ENCODE measurements at regions not wholly inside any gene's neighbourhood (a gene's known extent, or its start where the extent isn't known, plus 50 kb on each side); places are given as distances from the start of the nearest gene placed in this dataset.
"Not testable (repeated sequence)": the region's sequence is repeated elsewhere in the genome, so short reads cannot be mapped to it uniquely, and the experiment has no call there.

GRCh38 chr9:12980085-12980851 lies 205.4 kb downstream of the LURAP1L start:
- in situ Hi-C loops (cut with HindIII; ENCODE audit: low sequenced_read_pairs), result no loop called here

- in situ Hi-C loops (cut with HindIII; ENCODE audit: low sequenced_read_pairs), result no loop called here
Observed at GRCh38 chr9:12988258-12988657, 213.4 kb downstream of the LURAP1L start.

DNA sequence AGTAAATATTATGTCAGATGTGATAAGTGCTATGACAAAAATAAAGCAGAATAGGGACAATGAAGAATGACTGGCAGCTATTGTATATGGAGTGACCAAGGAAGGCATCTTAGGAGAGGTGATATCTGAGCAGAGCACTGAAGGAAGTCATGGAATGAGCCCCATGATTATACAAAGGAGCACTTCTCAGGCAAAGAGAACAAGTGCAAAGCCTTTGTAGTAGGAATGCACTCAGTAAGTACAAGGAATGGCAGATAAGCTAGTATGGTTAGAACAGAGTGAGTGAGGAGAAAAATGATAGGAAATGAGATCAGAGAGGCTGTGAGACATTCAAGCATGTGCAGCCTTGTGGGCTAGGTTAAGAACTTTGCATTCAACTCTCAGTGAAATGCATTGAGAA lies 214.8 kb downstream of the LURAP1L start:
- in situ Hi-C loops (cut with HindIII; ENCODE audit: low sequenced_read_pairs), result no loop called here

GRCh38 chr9:12993466-12993865 lies 218.6 kb downstream of the LURAP1L start:
- in situ Hi-C loops (cut with HindIII; ENCODE audit: low sequenced_read_pairs), result no loop called here

DNA sequence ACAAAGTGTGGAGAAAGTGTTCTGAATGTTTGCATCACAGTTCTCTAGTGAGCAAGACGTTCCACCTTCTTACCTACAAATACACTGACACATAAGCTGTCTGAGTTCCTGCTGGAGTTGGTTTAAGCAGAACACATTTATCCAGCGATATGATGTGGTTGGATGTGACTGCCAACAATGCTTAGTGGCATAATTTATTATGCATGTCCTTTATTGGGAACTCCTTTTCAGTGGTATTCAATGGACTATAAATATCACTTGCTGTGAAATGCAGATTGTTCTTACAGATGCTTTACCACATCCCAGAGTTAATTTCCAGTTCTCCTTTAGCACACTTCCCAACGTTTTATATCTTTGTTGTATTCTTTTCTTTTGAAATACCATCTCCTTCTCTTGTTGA lies 222.2 kb downstream of the LURAP1L start:
- in situ Hi-C loops (cut with HindIII; ENCODE audit: low sequenced_read_pairs), result no loop called here

DNA sequence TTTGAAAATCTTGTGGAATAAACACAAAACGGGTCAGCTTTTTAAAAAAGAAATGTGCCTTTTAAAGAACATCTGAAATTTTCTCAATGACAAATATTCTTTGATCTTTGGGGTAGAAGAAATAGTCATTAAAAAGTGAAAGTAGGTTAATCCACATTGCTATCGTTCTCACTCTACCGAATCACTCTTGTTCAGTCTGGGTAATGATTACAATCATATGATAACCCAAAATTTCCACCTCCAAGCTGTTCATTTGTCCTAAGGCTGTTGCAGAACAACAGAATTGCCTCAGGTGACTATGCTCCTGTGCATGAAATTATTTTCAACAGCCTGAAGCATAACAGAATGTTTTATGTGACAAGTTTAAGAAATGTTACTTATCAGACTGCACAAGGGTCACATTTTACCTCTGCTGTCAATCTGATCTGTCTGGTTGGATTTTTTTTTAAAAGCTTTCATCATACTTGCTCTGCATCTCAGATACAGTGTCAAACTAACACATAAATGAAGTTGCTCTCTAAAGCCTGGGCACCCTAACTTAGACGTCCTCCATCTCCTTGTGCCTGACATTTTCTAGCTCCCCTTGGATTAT lies 227.3 kb downstream of the LURAP1L start:
- in situ Hi-C loops (cut with HindIII; ENCODE audit: low sequenced_read_pairs), result no loop called here

GRCh38 chr9:13002740-13003139 lies 227.9 kb downstream of the LURAP1L start:
- in situ Hi-C loops (cut with HindIII; ENCODE audit: low sequenced_read_pairs), result no loop called here

- in situ Hi-C loops (cut with HindIII; ENCODE audit: low sequenced_read_pairs), result no loop called here
Observed at GRCh38 chr9:13009871-13010270, 235.1 kb downstream of the LURAP1L start.

DNA sequence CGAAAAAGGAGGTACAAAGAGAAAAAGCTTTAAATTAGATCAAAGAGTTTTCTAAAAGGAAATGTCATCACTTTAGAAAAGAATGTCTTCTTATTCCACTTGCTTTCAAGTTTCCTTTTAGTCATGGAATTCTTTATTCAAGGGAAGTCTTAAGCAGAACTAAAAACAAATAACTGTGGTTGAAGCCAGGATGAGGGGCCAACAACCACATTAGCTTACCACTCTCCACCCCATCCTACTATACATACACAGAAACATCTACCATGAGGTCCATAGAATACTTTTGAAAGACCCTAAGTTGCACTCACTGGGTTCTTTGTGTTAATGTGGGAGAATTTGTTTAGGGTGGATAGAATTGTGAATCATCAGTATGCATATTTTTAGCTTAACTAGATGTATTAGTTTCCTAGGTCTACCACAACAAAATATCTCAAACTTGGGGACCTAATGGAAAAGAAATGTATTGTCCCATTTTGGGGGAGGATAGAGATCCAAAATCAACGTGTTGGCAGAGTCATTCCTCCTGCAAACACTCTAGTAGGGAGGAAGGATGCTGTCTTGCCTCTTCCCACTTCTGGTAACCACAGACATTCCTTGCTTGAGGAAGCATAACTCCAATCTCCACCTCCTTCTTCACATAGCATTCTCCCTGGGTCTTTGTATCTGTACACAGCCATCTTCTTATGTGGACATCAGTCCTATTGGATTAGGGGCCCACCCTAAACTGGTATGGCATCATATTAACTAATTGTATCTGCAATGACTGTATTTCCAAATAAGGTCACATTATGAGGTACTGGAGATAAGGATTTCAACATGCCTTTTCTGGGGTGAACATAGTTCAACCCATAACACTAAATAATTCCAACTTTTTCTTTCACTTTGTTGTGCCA lies 239.4 kb downstream of the LURAP1L start:
- in situ Hi-C loops (cut with HindIII; ENCODE audit: low sequenced_read_pairs), result no loop called here

DNA sequence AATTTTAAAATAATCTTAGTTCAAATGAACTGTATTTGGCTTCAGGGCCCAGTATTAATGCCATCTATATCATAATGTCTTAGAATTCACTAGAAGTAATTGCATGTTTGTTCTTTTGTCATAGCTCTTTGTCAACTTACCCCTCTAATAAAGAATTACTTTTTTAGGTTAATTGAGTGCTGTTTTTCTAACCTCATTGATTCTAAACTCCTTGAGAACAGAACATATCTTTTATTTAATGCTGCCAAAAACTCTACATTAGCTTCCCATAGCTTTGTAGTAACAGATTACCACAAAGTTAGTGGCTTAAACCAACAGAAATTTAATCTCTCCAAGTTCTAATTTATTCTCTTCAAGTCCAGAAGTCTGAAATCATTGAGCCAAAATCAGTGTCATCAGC lies 242.4 kb downstream of the LURAP1L start:
- in situ Hi-C loops (cut with HindIII; ENCODE audit: low sequenced_read_pairs), result no loop called here

GRCh38 chr9:13020146-13021040 lies 245.6 kb downstream of the LURAP1L start:
- in situ Hi-C loops (cut with HindIII; ENCODE audit: low sequenced_read_pairs), result no loop called here

DNA sequence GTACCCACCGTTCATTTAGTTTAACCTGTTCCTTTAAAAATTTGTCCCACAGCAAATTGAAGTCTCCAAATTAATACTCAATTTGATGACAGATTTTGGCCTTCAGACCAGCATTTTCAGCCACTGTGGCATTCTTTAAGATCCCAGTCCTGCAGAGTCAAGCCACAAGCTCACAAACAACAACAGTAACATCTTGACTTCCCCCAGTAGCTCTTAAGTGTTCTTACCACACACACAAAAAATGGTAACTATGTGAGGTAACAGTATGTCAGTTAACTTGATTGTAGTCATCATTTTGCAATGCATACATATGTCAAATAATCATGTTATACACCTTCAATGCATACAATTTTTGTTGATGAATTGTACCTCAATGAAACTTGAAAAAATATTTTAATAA lies 247.9 kb downstream of the LURAP1L start:
- in situ Hi-C loops (cut with HindIII; ENCODE audit: low sequenced_read_pairs), result no loop called here

DNA sequence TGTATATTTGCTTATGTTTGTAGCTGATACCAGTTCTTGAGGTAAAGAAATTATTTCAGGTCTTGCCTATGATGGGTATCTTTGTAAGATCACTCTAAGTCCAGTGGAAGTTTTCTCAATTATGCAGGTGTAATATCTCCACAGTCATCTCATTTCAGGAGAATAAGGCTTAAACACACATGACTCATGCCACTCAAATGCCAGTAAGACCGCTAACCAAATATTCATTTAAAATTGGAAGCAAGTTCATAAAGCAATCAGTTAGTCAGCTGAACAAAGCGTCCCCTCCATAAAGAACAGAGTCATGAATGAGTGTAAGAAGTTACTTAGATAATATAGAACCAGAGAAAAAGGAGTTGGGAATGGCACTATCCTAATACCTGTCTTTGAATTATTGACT lies 248.7 kb downstream of the LURAP1L start:
- in situ Hi-C loops (cut with HindIII; ENCODE audit: low sequenced_read_pairs), result no loop called here

DNA sequence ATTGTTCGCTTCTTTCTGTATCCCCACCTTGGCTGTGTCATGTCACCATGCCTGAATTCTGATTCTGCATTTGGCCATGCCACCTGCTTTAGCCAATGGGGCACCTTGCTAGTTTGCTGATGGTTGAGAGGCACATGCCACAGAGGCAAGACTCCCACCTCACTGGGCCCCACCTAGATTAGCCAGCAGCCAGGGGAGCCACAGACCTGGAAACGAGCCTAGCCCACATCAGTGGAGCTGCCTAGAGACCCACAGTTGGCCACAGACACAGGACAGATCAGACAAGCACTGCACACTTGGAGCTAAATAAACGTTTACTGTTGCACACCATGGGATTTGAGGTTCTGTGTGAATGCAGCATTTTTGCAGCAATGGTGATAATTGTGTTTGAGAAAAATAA lies 252.1 kb downstream of the LURAP1L start:
- in situ Hi-C loops (cut with HindIII; ENCODE audit: low sequenced_read_pairs), result no loop called here

- in situ Hi-C loops (cut with HindIII; ENCODE audit: low sequenced_read_pairs), result no loop called here
Observed at GRCh38 chr9:13027879-13028278, 251.6 kb downstream of the MPDZ start.

DNA sequence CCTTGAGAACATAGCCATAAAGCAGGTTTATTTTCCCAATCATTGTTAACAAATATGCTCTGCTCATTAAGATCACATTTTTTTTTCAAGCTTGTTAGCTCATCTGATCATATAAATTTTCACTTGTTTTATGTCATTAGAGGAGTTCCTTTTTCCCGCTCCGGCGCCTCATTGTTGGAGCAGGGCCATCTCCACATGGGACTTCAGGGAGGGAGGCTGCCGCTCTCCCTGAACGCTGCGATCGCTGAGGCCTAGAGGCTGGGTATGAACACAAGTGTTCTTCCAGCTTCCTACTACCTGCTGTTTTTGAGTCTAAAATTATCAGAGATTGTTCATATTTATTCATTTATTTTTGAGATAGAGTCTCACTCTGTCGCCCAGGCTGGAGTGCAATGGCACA lies 246.9 kb downstream of the MPDZ start:
- in situ Hi-C loops (cut with HindIII; ENCODE audit: low sequenced_read_pairs), result no loop called here

DNA sequence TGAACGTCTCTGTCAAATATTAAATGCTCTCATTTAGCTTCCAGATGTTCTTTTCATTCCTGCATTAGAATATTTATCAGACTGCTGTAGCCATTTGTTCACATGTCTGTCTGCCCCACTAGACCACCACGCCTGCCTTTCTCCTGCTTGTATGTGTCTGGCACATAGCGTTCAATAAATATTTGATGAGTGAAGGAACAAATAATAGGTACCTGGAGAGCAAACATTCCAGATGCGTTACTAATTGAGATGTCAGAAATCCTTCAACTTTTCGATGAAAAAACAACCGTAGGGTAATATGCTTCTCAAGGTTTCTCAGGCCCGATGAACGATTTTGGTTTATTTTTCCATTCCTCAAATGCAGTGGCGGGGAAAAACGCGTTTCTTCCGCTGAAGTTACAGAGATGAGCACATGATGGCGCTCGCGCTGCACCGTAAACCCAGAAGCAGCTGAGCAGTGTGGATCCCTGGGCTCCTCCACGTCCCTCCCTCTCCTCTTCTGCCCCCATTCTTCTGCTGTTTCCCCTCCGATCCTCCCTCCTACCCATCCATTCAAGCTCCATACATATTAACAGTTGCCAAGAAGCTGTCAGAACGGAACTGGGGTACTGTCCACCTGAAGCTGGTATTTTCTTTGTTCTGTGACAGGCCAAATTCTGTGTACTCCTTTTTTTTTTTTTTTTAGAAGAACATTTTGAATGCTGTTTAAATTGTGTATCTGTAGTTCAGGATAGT lies 245.4 kb downstream of the MPDZ start:
- in situ Hi-C loops (cut with HindIII; ENCODE audit: low sequenced_read_pairs), result no loop called here

- in situ Hi-C loops (cut with HindIII; ENCODE audit: low sequenced_read_pairs), result no loop called here
Observed at GRCh38 chr9:13034694-13035002, 244.8 kb downstream of the MPDZ start.

- in situ Hi-C loops (cut with HindIII; ENCODE audit: low sequenced_read_pairs), result no loop called here
Observed at GRCh38 chr9:13035822-13036221, 243.7 kb downstream of the MPDZ start.

- in situ Hi-C loops (cut with HindIII; ENCODE audit: low sequenced_read_pairs), result not testable (repeated sequence)
Observed at GRCh38 chr9:13037808-13038207, 241.7 kb downstream of the MPDZ start.
